HG02981 (cell line): ENCODE measurements at regions not wholly inside any gene's neighbourhood (a gene's known extent, or its start where the extent isn't known, plus 50 kb on each side); places are given as distances from the start of the nearest gene placed in this dataset.
A peak's percentile ranks its signal among the peaks of the same experiment; 100 is the strongest.

Experiments used
- ATAC-seq: cut with Tn5 transposase; IDR thresholded peaks from one replicate; pipeline ENCODE4 v1.9.1; 2021; ENCODE audit warnings: mild to moderate bottlenecking, moderate library complexity; ENCODE audit not compliant: unreplicated experiment

- no peak for ATAC-seq
Observed at GRCh38 chr10:83835945-83836745, 303.2 kb upstream of the GHITM start.

- no peak for ATAC-seq
Observed at GRCh38 chr10:83848677-83849076, 290.6 kb upstream of the GHITM start.

GRCh38 chr10:83849150-83849549 lies 290.2 kb upstream of the GHITM start:
- ATAC-seq: no peak

- no peak for ATAC-seq
Observed at GRCh38 chr10:83852146-83852545, 287.2 kb upstream of the GHITM start.

GRCh38 chr10:83862723-83863122 lies 276.6 kb upstream of the GHITM start:
- ATAC-seq: no peak

GRCh38 chr10:83863283-83863966 lies 275.9 kb upstream of the GHITM start:
- no peak for ATAC-seq

GRCh38 chr10:83869898-83870297 lies 269.4 kb upstream of the GHITM start:
- no peak for ATAC-seq

GRCh38 chr10:83871187-83872081 lies 267.9 kb upstream of the GHITM start:
- peak; percentile 99 for ATAC-seq

GRCh38 chr10:83880252-83880791 lies 259.0 kb upstream of the GHITM start:
- no peak for ATAC-seq

- ATAC-seq: no peak
Observed at GRCh38 chr10:83881661-83882060, 257.6 kb upstream of the GHITM start.

GRCh38 chr10:83886871-83887270 lies 252.4 kb upstream of the GHITM start:
- ATAC-seq: no peak

- no peak for ATAC-seq
Observed at GRCh38 chr10:83892737-83893136, 246.6 kb upstream of the GHITM start.

- ATAC-seq: no peak
Observed at GRCh38 chr10:83896219-83896618, 243.1 kb upstream of the GHITM start.

- ATAC-seq: no peak
Observed at GRCh38 chr10:83897626-83898025, 241.7 kb upstream of the GHITM start.

- ATAC-seq: no peak
Observed at GRCh38 chr10:83908506-83908905, 230.8 kb upstream of the GHITM start.

- ATAC-seq: no peak
Observed at GRCh38 chr10:83909001-83909400, 230.3 kb upstream of the GHITM start.

GRCh38 chr10:83915801-83916200 lies 223.5 kb upstream of the GHITM start:
- no peak for ATAC-seq

- ATAC-seq: peak; percentile 66
Observed at GRCh38 chr10:83917537-83918506, 221.5 kb upstream of the GHITM start.

GRCh38 chr10:83919187-83919586 lies 220.1 kb upstream of the GHITM start:
- ATAC-seq: no peak
